ENCODE measurements at regions not wholly inside any gene's neighbourhood (a gene's known extent, or its start where the extent isn't known, plus 50 kb on each side); places are given as distances from the start of the nearest gene placed in this dataset.

DNA sequence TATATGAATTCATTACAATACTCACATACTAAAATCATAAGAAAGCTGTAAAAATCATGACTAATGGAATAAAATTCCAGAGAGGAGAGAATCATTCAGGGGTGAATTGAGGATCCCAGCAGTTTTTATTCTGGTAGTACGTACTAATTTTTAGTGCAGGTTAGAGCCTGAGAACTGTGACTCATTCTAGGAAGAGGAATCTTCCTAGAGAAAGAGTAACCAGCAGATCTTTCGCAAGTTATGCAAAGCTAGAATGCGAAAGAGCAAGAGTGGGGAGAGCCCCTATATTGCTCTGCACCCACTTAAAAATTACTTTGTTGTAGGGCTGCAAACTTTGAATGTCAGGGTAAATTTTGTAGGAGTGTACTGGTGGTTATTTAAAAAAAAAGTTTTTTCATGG lies 303.6 kb upstream of the ARPP21 start:
- intact Hi-C loops (cut with micrococcal nuclease) = no loop called here
- Mint-ChIP-seq H3K4me3 (no peak overlapping the region), H3K4me1 (ENCODE audit: low read depth) (no peaks in the 10 kb centered on the region), H3K9me3 (peaks cover 2% of the 10 kb centered on the region), H3K36me3 (no peaks in the 10 kb centered on the region), H3K27me3 (no peaks in the 10 kb centered on the region), H3K27ac (no peak overlapping the region)
- DNase-seq = no peak
- CTCF ChIA-PET = no interaction called here
- POLR2A ChIA-PET = no interaction called here

DNA sequence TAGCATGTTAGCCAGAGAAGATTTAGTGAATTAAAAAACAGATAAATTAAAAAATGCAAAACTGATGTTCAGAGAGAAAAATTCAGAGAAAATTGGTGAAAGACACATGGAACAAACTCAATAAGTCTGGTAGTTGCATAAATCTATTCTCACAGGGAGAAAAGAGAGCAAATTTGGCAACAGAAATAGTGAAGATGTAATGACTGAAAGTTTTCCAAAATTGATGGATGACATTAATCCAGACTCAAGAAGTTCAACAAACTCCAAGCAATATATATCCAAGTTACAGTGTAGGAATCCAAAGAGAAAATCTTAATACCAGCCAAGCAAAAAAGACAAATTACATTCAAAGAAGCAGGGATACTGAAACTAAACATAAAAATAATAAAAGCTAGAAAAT lies 302.7 kb upstream of the ARPP21 start:
- Mint-ChIP-seq H3K4me3 (no peak overlapping the region), H3K27me3 (no peaks in the 10 kb centered on the region), H3K27ac (no peak overlapping the region), H3K4me1 (ENCODE audit: low read depth) (no peaks in the 10 kb centered on the region), H3K9me3 (peaks cover 7% of the 10 kb centered on the region), H3K36me3 (no peaks in the 10 kb centered on the region)
- no peak for DNase-seq
- POLR2A ChIA-PET = no interaction called here
- CTCF ChIA-PET = no interaction called here
- intact Hi-C loops (cut with micrococcal nuclease) = no loop called here

DNA sequence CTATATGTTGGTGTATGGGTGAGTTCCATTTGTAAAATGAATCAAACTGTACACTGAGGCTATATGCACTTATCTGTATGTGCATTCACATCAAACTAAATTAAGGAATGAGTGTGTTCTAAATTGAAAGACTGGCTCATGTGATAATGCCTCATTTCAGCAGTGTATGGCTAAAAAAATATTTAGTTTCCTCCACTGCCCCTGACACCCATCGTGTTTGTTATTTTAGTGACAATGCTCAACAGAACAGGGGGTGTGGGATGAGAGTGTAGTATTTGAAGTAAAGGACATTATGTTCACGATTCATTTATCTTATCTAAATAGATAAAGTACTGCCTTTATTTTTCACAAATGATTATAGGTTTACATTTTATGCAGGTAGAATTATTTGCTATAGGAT lies 301.1 kb upstream of the ARPP21 start:
- ChIA-PET CTCF (no interaction called here), POLR2A (no interaction called here)
- Mint-ChIP-seq H3K9me3 (peaks cover 5% of the 10 kb centered on the region), H3K4me3 (no peak overlapping the region), H3K36me3 (no peaks in the 10 kb centered on the region), H3K27ac (no peak overlapping the region), H3K27me3 (no peaks in the 10 kb centered on the region), H3K4me1 (ENCODE audit: low read depth) (no peaks in the 10 kb centered on the region)
- intact Hi-C loops (cut with micrococcal nuclease) = no loop called here
- no peak for DNase-seq

DNA sequence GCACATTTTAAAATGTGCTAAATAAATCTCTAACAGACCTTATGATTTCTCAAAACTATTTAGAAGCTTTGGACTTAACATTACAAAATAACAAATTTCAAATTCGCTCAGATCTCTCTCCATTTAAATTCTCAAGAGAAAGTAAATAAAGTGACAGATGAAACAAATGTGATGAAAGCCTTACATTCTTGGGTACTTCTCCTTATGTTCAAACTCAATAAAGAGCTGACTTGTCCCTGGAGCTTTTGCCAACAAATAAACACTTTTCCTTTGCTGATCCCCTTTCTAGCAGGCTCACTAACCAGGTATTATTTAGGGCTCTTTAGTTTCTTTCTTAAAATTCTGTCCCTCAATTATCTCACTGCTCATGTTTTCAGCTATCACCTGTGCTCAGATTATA lies 259.1 kb upstream of the ARPP21 start:
- no peak overlapping the region for H3K4me3 Mint-ChIP-seq
- no peaks in the 10 kb centered on the region for H3K36me3 Mint-ChIP-seq
- no peaks in the 10 kb centered on the region for H3K4me1 Mint-ChIP-seq (ENCODE audit: low read depth)
- H3K9me3 Mint-ChIP-seq = peaks cover 8% of the 10 kb centered on the region
- intact Hi-C loops (cut with micrococcal nuclease) = no loop called here
- POLR2A ChIA-PET = no interaction called here
- no peak for DNase-seq
- H3K27me3 Mint-ChIP-seq = no peaks in the 10 kb centered on the region
- CTCF ChIA-PET = no interaction called here
- no peak overlapping the region for H3K27ac Mint-ChIP-seq

DNA sequence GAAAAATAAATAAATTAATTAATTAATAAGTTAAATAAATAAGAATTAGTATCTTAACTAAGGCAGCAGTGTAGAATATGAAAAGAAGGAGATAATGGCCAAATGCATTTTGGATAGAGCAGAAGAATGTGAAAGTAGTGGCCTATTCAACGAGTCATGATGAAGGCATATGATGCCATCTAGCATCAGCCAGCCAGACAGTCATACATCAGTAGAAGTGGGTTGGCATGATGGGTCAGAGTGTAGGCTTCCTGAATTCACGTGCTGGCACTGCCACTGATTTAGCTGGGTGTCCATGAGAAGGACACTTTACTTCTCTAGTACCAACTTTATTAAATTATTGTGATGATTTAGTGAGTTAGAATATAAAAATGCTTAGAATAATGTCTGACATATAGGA lies 256.1 kb upstream of the ARPP21 start:
- no peak overlapping the region for H3K4me3 Mint-ChIP-seq
- no peak for DNase-seq
- ChIA-PET POLR2A (no interaction called here), CTCF (no interaction called here)
- H3K4me1 Mint-ChIP-seq (ENCODE audit: low read depth) = no peaks in the 10 kb centered on the region
- H3K36me3 Mint-ChIP-seq = no peaks in the 10 kb centered on the region
- H3K27ac Mint-ChIP-seq = no peak overlapping the region
- H3K9me3 Mint-ChIP-seq = peaks cover 4% of the 10 kb centered on the region
- no peaks in the 10 kb centered on the region for H3K27me3 Mint-ChIP-seq
- intact Hi-C loops (cut with micrococcal nuclease) = no loop called here

DNA sequence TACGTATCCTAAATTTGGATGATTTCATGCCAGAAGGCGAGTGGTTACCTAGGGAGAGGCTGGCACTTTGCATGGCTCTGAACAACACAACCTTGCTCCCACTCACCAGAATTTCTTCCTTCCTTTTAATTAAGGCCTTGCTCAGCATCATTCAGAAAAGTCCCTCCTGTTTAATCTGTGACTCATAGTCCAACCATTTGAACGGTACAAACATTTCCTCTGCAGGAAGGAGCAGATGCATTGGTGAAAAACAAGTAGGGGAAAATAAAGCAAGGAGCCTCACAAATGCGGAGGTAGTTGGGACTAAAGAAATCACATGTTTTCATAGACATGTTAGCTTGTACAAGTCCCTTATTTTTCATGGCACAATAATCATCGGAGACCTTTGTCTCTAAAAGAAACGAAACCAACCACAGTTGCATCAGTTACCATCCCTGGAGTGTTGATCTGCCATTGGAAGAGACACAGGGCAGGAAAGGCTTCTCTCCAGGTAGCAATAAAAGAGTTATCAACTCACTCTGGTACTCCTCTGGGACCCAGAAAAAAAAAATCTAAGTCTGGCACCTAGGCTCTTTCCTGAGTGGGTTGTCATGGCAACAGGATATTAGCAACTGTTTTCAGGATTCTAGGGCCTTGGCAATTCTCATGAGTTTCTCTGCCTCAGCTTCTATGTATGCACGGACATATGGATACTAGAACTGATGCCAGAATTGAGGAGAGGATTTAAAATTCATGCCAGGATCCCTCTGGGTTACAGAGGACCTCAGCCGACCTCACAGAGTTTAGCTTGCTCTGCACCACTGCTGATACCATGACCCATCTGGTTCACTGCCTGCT lies 255.4 kb upstream of the ARPP21 start:
- CTCF ChIA-PET = no interaction called here
- intact Hi-C loops (cut with micrococcal nuclease) = no loop called here
- POLR2A ChIA-PET = no interaction called here
- no peak for DNase-seq
- no peaks in the 10 kb centered on the region for H3K4me1 Mint-ChIP-seq (ENCODE audit: low read depth)
- H3K27ac Mint-ChIP-seq = no peak overlapping the region
- no peaks in the 10 kb centered on the region for H3K36me3 Mint-ChIP-seq
- peaks cover 4% of the 10 kb centered on the region for H3K9me3 Mint-ChIP-seq
- H3K27me3 Mint-ChIP-seq = no peaks in the 10 kb centered on the region
- H3K4me3 Mint-ChIP-seq = no peak overlapping the region

DNA sequence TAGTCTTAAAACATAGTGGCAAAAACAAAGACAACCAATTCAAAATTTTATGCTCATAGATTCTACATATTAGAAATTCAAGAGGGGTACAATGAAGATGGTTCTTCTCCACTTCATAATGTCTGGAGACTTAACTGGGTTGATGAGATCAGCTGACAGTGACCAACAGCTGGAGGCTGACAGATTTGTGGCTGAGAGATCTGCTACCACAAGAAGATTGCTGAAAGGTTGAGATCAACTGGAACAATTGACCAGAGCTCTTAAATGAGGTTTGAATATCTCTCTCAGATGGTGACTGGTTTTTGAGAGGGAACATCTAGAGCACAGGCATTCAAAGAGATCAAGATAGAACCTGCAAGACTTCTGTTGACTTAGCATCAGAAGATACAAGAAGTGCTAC lies 254.1 kb upstream of the ARPP21 start:
- Mint-ChIP-seq H3K36me3 (no peaks in the 10 kb centered on the region), H3K4me1 (ENCODE audit: low read depth) (no peaks in the 10 kb centered on the region), H3K27ac (no peak overlapping the region), H3K4me3 (no peak overlapping the region), H3K9me3 (peaks cover 9% of the 10 kb centered on the region), H3K27me3 (no peaks in the 10 kb centered on the region)
- POLR2A ChIA-PET = no interaction called here
- no peak for DNase-seq
- CTCF ChIA-PET = no interaction called here
- intact Hi-C loops (cut with micrococcal nuclease) = no loop called here

DNA sequence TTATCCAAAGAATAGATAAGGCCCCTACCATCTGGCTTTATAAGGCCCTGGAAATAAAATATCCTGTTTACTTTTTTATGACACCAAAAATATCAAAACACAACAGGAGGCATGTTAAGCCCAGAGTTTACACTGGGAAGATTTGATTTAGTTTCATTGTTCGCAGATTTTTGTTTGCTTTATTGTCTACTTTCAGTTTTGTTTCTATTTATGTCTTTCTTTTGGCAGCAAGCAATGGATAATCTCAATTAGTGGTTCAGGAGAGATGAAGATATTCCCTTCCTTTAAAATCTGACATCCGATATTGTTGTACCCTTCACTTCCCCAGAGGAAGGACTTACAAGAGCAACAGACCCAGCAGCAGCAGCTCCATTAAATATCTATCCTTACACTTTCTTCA lies 249.4 kb upstream of the ARPP21 start:
- ChIA-PET CTCF (no interaction called here), POLR2A (interaction anchor here (0.8 kb wide), 1 partner anchor 12 kb away, joined by 3 read pairs; no protein-coding TSS in a partner anchor)
- Mint-ChIP-seq H3K4me1 (ENCODE audit: low read depth) (no peaks in the 10 kb centered on the region), H3K9me3 (peaks cover 28% of the 10 kb centered on the region), H3K27ac (no peak overlapping the region), H3K36me3 (no peaks in the 10 kb centered on the region), H3K4me3 (no peak overlapping the region), H3K27me3 (no peaks in the 10 kb centered on the region)
- intact Hi-C loops (cut with micrococcal nuclease) = no loop called here
- DNase-seq = no peak

DNA sequence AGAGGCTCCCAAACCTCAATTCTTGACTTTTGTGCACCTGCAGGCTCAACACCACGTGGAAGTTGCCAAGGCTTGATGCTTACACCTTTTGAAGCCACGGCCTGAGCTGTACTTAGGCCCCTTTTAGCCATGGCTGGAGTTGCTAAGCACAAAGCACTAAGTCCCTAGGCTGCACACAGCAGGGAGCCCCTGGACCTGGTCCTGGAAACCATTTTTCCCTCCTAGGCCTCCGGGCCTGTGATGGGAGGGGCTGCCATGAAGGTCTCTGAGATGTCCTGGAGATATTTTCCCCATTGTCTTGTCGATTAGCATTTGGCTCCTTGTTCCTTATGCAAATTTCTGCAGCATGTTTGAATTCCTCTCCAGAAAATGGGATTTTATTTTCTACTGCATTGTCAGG lies 247.1 kb upstream of the ARPP21 start:
- no peak overlapping the region for H3K27ac Mint-ChIP-seq
- intact Hi-C loops (cut with micrococcal nuclease) = no loop called here
- no peaks in the 10 kb centered on the region for H3K4me1 Mint-ChIP-seq (ENCODE audit: low read depth)
- no peak for DNase-seq
- POLR2A ChIA-PET = no interaction called here
- peaks cover 28% of the 10 kb centered on the region for H3K9me3 Mint-ChIP-seq
- no peaks in the 10 kb centered on the region for H3K27me3 Mint-ChIP-seq
- H3K36me3 Mint-ChIP-seq = no peaks in the 10 kb centered on the region
- CTCF ChIA-PET = no interaction called here
- H3K4me3 Mint-ChIP-seq = no peak overlapping the region

DNA sequence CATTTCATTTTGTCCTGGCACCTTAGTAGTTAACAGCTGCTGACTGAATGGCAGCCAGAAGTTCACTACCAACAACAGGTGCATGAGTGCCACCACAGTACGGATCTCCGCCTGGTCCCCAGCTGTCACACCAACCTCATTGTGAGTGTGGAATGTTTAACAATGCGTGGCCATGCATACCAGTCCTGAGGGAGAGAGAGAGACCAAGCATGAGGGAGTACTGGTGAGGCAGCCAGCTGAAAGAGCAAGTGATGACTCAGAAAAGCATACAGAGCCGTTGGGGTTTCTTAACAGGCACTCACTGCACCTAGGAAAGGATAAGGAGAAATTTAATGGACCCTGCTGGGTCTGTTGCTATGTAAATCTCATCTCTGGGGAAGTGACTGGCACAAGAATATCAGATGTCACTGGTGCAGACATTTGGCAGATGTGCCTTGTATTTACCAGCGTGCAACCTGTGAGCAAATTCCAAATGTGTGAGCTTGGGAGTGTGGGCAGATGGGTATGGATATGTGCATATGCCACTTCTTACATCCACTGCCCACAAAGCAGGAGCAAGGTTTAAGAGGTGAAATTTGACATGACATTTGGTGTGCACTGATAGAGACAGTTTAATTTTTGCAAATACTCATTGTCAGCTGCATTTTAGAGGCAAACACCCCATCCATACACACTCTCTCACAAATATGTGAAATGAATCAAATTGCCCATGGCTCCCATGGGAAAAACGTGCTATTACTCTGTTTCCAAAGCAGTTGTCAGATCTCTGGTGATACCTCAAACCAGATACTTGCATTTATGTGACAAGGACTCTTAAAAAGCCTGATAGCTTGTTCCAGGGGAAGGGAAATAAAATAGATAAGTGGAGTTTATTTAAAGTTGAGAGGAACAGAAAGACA lies 245.2 kb upstream of the ARPP21 start:
- POLR2A ChIA-PET = no interaction called here
- CTCF ChIA-PET = no interaction called here
- H3K9me3 Mint-ChIP-seq = peaks cover 28% of the 10 kb centered on the region
- intact Hi-C loops (cut with micrococcal nuclease) = no loop called here
- no peaks in the 10 kb centered on the region for H3K27me3 Mint-ChIP-seq
- no peak overlapping the region for H3K4me3 Mint-ChIP-seq
- no peaks in the 10 kb centered on the region for H3K36me3 Mint-ChIP-seq
- no peak for DNase-seq
- no peaks in the 10 kb centered on the region for H3K4me1 Mint-ChIP-seq (ENCODE audit: low read depth)
- H3K27ac Mint-ChIP-seq = no peak overlapping the region

DNA sequence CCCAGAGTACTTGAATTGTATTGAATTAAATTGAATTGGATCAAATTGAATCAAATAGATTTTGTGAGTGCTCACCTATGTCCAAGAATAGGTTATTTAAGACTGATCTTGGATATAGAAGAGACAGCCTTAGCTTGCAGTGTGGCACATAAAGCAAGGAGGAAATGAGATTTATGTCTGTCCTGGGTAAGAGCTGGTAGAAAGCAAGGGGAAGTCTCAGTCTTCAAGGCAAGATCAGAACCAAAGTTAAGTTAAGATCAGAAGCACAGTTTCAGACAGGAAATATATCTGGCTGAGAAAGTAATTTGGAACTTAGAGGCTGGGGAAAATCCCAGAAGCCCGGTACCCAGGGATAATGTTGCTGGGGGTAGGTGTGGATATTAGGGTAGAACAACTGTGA lies 244.4 kb upstream of the ARPP21 start:
- POLR2A ChIA-PET = no interaction called here
- CTCF ChIA-PET = no interaction called here
- Mint-ChIP-seq H3K4me3 (no peak overlapping the region), H3K27ac (no peak overlapping the region), H3K9me3 (peaks cover 26% of the 10 kb centered on the region), H3K27me3 (no peaks in the 10 kb centered on the region), H3K4me1 (ENCODE audit: low read depth) (no peaks in the 10 kb centered on the region), H3K36me3 (no peaks in the 10 kb centered on the region)
- no peak for DNase-seq
- intact Hi-C loops (cut with micrococcal nuclease) = no loop called here

DNA sequence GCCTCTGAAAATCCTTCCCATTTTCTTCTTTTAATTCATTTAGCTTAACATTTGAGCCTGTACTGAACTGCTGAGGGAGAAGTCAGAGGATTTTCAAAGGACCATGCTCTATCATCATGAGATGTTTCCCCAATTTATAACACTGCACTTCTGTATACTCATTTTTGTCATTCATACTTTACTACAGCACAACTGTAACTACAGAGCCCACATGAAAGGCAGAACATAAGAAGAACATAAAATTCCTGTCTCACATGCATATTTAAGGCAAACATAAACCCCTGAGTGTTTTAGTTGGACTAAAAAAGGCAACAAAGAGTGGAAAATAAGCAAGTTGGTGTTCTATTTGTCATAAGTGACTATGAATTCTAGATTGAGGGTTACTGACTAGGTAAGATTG lies 237.7 kb upstream of the ARPP21 start:
- Mint-ChIP-seq H3K27ac (no peak overlapping the region), H3K27me3 (no peaks in the 10 kb centered on the region), H3K9me3 (no peaks in the 10 kb centered on the region), H3K36me3 (no peaks in the 10 kb centered on the region), H3K4me1 (ENCODE audit: low read depth) (no peaks in the 10 kb centered on the region), H3K4me3 (no peak overlapping the region)
- POLR2A ChIA-PET = interaction anchor here (1.0 kb wide), 1 partner anchor 12 kb away, joined by 3 read pairs; no protein-coding TSS in a partner anchor
- intact Hi-C loops (cut with micrococcal nuclease) = no loop called here
- CTCF ChIA-PET = no interaction called here
- DNase-seq = no peak

DNA sequence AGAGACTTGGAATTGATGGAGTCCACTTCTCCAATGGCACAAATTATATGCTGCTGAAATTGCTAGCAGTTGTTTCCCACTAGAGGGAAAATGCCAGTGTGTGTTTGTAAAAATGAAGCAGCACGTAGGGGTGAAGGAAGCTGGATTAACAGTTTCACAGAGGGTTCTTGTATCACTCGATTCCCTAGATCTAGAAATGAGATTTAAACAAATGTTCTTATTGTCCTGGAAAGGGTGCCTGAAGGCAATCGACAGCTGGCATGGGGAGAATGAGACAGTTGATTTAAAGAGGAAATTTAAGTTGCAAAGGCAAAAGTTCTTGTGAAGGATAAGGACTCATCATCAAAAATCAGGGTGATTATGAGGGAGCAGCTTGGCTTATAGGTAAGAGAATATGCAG lies 234.8 kb upstream of the ARPP21 start:
- H3K9me3 Mint-ChIP-seq = peaks cover 4% of the 10 kb centered on the region
- no peaks in the 10 kb centered on the region for H3K36me3 Mint-ChIP-seq
- POLR2A ChIA-PET = no interaction called here
- DNase-seq = no peak
- H3K4me3 Mint-ChIP-seq = no peak overlapping the region
- CTCF ChIA-PET = no interaction called here
- H3K4me1 Mint-ChIP-seq (ENCODE audit: low read depth) = no peaks in the 10 kb centered on the region
- intact Hi-C loops (cut with micrococcal nuclease) = no loop called here
- no peak overlapping the region for H3K27ac Mint-ChIP-seq
- H3K27me3 Mint-ChIP-seq = no peaks in the 10 kb centered on the region

Measured in activated CD4-positive, alpha-beta memory T cell treated with anti-CD3 and anti-CD28 coated beads for 36 hours (primary cell).